DOHH2 (cell line): ENCODE measurements at regions not wholly inside any gene's neighbourhood (a gene's known extent, or its start where the extent isn't known, plus 50 kb on each side); places are given as distances from the start of the nearest gene placed in this dataset.

Experiments
- H3F3A ChIP-seq: fragments of 200-600 bp; sonication (generic), shearing (Covaris generic); 2 replicates; pipeline ENCODE4 v1.6.0; 2016; ENCODE audit warnings: antibody characterized with exemption, mild to moderate bottlenecking; ENCODE audit not compliant: control insufficient read depth, insufficient read depth
- H3K27ac ChIP-seq: fragments of 200-600 bp; sonication (generic); 2 replicates; pipeline ENCODE4 v1.5.1; 2014; ENCODE audit warnings: low read depth, mild to moderate bottlenecking, low read length, moderate library complexity
- H3K27me3 ChIP-seq: fragments of 200-600 bp; sonication (generic); 2 replicates; pipeline ENCODE4 v1.6.1; 2014; ENCODE audit warnings: mild to moderate bottlenecking, low read length, mixed read lengths; ENCODE audit not compliant: control insufficient read depth
- H3K36me3 ChIP-seq: fragments of 200-600 bp; sonication (generic); 2 replicates; pipeline ENCODE4 v1.6.1; 2014; ENCODE audit warnings: mild to moderate bottlenecking, low read length, moderate library complexity, mixed read lengths; ENCODE audit not compliant: control insufficient read depth
- H3K4me1 ChIP-seq: fragments of 200-600 bp; sonication (generic); 2 replicates; pipeline ENCODE4 v1.6.1; 2014; ENCODE audit warnings: mild to moderate bottlenecking, low read length, mixed read lengths; ENCODE audit not compliant: control insufficient read depth
- H3K4me2 ChIP-seq: fragments of 200-600 bp; sonication (generic); 2 replicates; pipeline ENCODE4 v1.6.0; 2014; ENCODE audit warnings: mild to moderate bottlenecking, low read length, moderate library complexity
- H3K4me3 ChIP-seq: fragments of 200-600 bp; sonication (generic); 2 replicates; pipeline ENCODE4 v1.5.1; 2014; ENCODE audit warnings: mild to moderate bottlenecking, low read length, mixed read lengths
- H3K79me2 ChIP-seq: fragments of 200-600 bp; sonication (generic); 2 replicates; pipeline ENCODE4 v1.6.1; 2014; ENCODE audit warnings: mild to moderate bottlenecking, low read length, mixed read lengths; ENCODE audit not compliant: control insufficient read depth
- H3K9me2 ChIP-seq: fragments of 200-600 bp; sonication (generic); replicated peaks from 2 replicates; pipeline ENCODE4 v1.6.1; 2014; ENCODE audit warnings: mild to moderate bottlenecking, low read length, mixed read lengths; ENCODE audit not compliant: control insufficient read depth
- H3K9me3 ChIP-seq: fragments of 200-600 bp; sonication (generic); 2 replicates; pipeline ENCODE4 v1.6.1; 2014; ENCODE audit warnings: antibody characterized with exemption, low read length, mixed read lengths; ENCODE audit not compliant: control insufficient read depth, insufficient read depth
- H4K20me1 ChIP-seq: fragments of 200-600 bp; sonication (generic); 2 replicates; pipeline ENCODE4 v1.6.0; 2014; ENCODE audit warnings: low read depth, mild to moderate bottlenecking, antibody characterized with exemption, low read length, moderate library complexity; ENCODE audit not compliant: control insufficient read depth, insufficient read depth
- CTCF ChIP-seq: fragments of 200-600 bp; sonication (generic); IDR thresholded peaks from one replicate; pipeline ENCODE4 v1.5.1; 2014; ENCODE audit warnings: antibody characterized with exemption, mild to moderate bottlenecking, low read depth, low read length; ENCODE audit not compliant: poor library complexity, severe bottlenecking
- EZH2phosphoT487 ChIP-seq: fragments of 200-600 bp; sonication (generic); IDR thresholded peaks from 2 replicates; pipeline ENCODE4 v1.6.1; 2017; ENCODE audit warnings: borderline replicate concordance, mild to moderate bottlenecking, antibody characterized with exemption, low read length, moderate library complexity, mixed read lengths

- Histone ChIP-seq H3K9me2 (no peaks in the 10 kb centered on the region), H3K4me2 (no peak overlapping the region), H3F3A (no peaks in the 10 kb centered on the region), H3K4me3 (no peak overlapping the region), H4K20me1 (no peaks in the 10 kb centered on the region), H3K9me3 (no peaks in the 10 kb centered on the region), H3K27me3 (no peaks in the 10 kb centered on the region), H3K4me1 (no peaks in the 10 kb centered on the region), H3K79me2 (no peaks in the 10 kb centered on the region), H3K36me3 (no peaks in the 10 kb centered on the region), H3K27ac (no peak overlapping the region)
- TF ChIP-seq EZH2phosphoT487, result no peak
- no peak for TF ChIP-seq CTCF
These were observed 297.0 kb downstream of the CTTN start for GRCh38 chr11:70695086-70695960.

- TF ChIP-seq EZH2phosphoT487 (no peak), CTCF (no peak)
- no peak overlapping the region for H3K4me3 ChIP-seq
- H3K4me1 ChIP-seq, result no peaks in the 10 kb centered on the region
- no peaks in the 10 kb centered on the region for H4K20me1 ChIP-seq
- no peaks in the 10 kb centered on the region for H3K79me2 ChIP-seq
- no peaks in the 10 kb centered on the region for H3K27me3 ChIP-seq
- no peaks in the 10 kb centered on the region for H3K9me3 ChIP-seq
- no peaks in the 10 kb centered on the region for H3K9me2 ChIP-seq
- no peaks in the 10 kb centered on the region for H3K36me3 ChIP-seq
- H3K4me2 ChIP-seq, result no peak overlapping the region
- H3K27ac ChIP-seq, result no peak overlapping the region
- H3F3A ChIP-seq, result no peaks in the 10 kb centered on the region
These were observed 297.7 kb downstream of the CTTN start for GRCh38 chr11:70696076-70696475.

GRCh38 chr11:70696564-70696963 is 298.2 kb downstream of the CTTN start:
- no peaks in the 10 kb centered on the region for H3K27me3 ChIP-seq
- H3K4me2 ChIP-seq, result no peak overlapping the region
- H3K4me3 ChIP-seq, result no peak overlapping the region
- no peaks in the 10 kb centered on the region for H4K20me1 ChIP-seq
- H3K27ac ChIP-seq, result no peak overlapping the region
- H3K9me3 ChIP-seq, result no peaks in the 10 kb centered on the region
- no peaks in the 10 kb centered on the region for H3K79me2 ChIP-seq
- H3F3A ChIP-seq, result no peaks in the 10 kb centered on the region
- no peaks in the 10 kb centered on the region for H3K9me2 ChIP-seq
- H3K36me3 ChIP-seq, result no peaks in the 10 kb centered on the region
- no peaks in the 10 kb centered on the region for H3K4me1 ChIP-seq
- TF ChIP-seq EZH2phosphoT487, result no peak
- no peak for TF ChIP-seq CTCF
